DND-41 (cell line): ENCODE measurements at regions not wholly inside any gene's neighbourhood (a gene's known extent, or its start where the extent isn't known, plus 50 kb on each side); places are given as distances from the start of the nearest gene placed in this dataset.
"Not testable (repeated sequence)": the region's sequence is repeated elsewhere in the genome, so short reads cannot be mapped to it uniquely, and the experiment has no call there.

Experiments
- ATAC-seq: fragments of 200-7000 bp; cut with Tn5 transposase; 3 replicates; pipeline ENCODE4 v1.9.1; 2021; ENCODE audit warnings: low read depth; ENCODE audit not compliant: insufficient read depth
- DNase-seq: peaks from one replicate; pipeline ENCODE4 v3.0.0-alpha.2; 2020
- H2AFZ ChIP-seq: 2 replicates; pipeline ENCODE4 v1.6.0; 2012; ENCODE audit warnings: low read depth, low read length
- H3K27ac ChIP-seq: 2 replicates; pipeline ENCODE4 v1.5.1; 2012; ENCODE audit warnings: low read length, inconsistent platforms
- H3K27me3 ChIP-seq: fragments of 200-600 bp; sonication (generic); 2 replicates; pipeline ENCODE4 v1.6.0; 2012; ENCODE audit warnings: low read length, mild to moderate bottlenecking, inconsistent platforms; ENCODE audit not compliant: insufficient read depth, poor library complexity
- H3K36me3 ChIP-seq: 2 replicates; pipeline ENCODE4 v1.5.1; 2012; ENCODE audit warnings: low read length, inconsistent platforms; ENCODE audit not compliant: insufficient read depth
- H3K4me1 ChIP-seq: 2 replicates; pipeline ENCODE4 v1.5.1; 2012; ENCODE audit warnings: mild to moderate bottlenecking, low read length; ENCODE audit not compliant: insufficient read depth
- H3K4me2 ChIP-seq: 2 replicates; pipeline ENCODE4 v1.6.0; 2012; ENCODE audit warnings: mild to moderate bottlenecking, moderate library complexity, low read length, inconsistent platforms; ENCODE audit not compliant: insufficient read depth
- H3K4me3 ChIP-seq, 2 experiments: fragments of 200-600 bp in 1 of 2; shearing (Covaris generic) in 1 of 2; 2 replicates each; pipeline ENCODE4 v1.5.1; 2012 to 2016; ENCODE audit warnings: inconsistent platforms in 2 of 2, low read length in 2 of 2, mild to moderate bottlenecking in 2 of 2, low read depth in 1 of 2, moderate library complexity in 1 of 2
- H3K79me2 ChIP-seq: 2 replicates; pipeline ENCODE4 v1.6.0; 2012; ENCODE audit warnings: low read length, inconsistent platforms; ENCODE audit not compliant: insufficient read depth
- H3K9ac ChIP-seq: 2 replicates; pipeline ENCODE4 v1.6.0; 2012; ENCODE audit warnings: low read depth, mild to moderate bottlenecking, inconsistent platforms, low read length, moderate library complexity
- H3K9me3 ChIP-seq: 2 replicates; pipeline ENCODE4 v1.5.1; 2012; ENCODE audit warnings: low read length, moderate library complexity, mild to moderate bottlenecking, inconsistent platforms; ENCODE audit not compliant: insufficient read depth, severe bottlenecking
- H4K20me1 ChIP-seq: 2 replicates; pipeline ENCODE4 v1.6.0; 2012; ENCODE audit warnings: low read length; ENCODE audit not compliant: insufficient read depth
- EZH2 ChIP-seq: IDR thresholded peaks from 3 replicates; pipeline ENCODE4 v1.6.1; 2012; ENCODE audit warnings: borderline replicate concordance, low read depth, mild to moderate bottlenecking, moderate library complexity, low read length, inconsistent platforms; ENCODE audit not compliant: severe bottlenecking
- TF ChIP-seq, protein P1 (sequence below): IDR thresholded peaks from 2 replicates; pipeline ENCODE4 v1.5.1; 2012; ENCODE audit warnings: borderline replicate concordance, low read length, moderate library complexity, mild to moderate bottlenecking; ENCODE audit not compliant: poor library complexity, severe bottlenecking; ENCODE audit errors: extremely low read depth

DNA sequence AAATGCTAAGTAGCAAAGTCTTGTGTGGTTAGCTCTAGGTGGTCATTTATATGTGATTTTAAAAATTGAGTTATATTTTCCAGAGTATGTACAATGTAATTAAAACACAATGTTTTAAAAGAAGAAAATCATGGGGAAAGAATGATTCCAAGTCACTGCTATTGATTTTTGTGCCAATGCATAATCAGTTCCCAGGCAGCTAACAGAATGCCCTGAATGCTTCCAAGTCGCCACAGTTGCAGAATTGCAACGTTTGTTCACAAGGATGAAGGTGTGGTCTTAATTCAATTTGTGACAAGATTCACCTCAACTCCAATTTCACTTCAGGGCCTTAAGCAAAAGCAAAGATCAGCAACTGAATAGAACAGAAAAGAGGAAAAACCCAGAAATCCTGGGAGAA lies 200.4 kb downstream of the SPP2 start:
- H3K27me3 ChIP-seq = no peaks in the 10 kb centered on the region
- H3K9me3 ChIP-seq = no peaks in the 10 kb centered on the region
- no peak overlapping the region for H2AFZ ChIP-seq
- H3K9ac ChIP-seq = no peak overlapping the region
- no peak overlapping the region for H3K4me2 ChIP-seq
- ATAC-seq (no peak), DNase-seq (no peak)
- H4K20me1 ChIP-seq = no peaks in the 10 kb centered on the region
- H3K79me2 ChIP-seq = no peaks in the 10 kb centered on the region
- H3K4me1 ChIP-seq = peaks cover 23% of the 10 kb centered on the region
- no peak overlapping the region for H3K4me3 ChIP-seq
- no peak overlapping the region for H3K27ac ChIP-seq
- TF ChIP-seq, protein P1, sequence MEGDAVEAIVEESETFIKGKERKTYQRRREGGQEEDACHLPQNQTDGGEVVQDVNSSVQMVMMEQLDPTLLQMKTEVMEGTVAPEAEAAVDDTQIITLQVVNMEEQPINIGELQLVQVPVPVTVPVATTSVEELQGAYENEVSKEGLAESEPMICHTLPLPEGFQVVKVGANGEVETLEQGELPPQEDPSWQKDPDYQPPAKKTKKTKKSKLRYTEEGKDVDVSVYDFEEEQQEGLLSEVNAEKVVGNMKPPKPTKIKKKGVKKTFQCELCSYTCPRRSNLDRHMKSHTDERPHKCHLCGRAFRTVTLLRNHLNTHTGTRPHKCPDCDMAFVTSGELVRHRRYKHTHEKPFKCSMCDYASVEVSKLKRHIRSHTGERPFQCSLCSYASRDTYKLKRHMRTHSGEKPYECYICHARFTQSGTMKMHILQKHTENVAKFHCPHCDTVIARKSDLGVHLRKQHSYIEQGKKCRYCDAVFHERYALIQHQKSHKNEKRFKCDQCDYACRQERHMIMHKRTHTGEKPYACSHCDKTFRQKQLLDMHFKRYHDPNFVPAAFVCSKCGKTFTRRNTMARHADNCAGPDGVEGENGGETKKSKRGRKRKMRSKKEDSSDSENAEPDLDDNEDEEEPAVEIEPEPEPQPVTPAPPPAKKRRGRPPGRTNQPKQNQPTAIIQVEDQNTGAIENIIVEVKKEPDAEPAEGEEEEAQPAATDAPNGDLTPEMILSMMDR = no peak
- TF ChIP-seq EZH2 = no peak
- H3K36me3 ChIP-seq = no peaks in the 10 kb centered on the region

DNA sequence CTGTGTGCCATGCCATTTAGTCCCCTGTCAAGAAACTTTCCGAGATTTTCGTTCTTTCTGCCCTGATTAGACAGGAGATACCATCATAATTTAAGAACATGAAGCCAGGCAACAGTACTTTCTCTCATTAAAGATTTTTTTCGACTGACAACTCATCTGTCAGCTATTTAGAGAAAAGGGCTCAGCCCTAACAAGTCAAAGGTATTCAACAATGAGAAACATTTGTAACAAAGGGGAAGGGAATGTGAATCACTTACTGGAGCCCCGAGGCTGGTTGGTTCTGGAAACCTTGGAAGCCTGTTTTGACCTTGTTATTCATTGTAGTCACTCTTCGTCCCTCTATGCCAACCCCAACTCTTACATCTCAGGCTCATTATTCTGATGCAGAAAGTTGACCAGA lies 199.4 kb downstream of the SPP2 start:
- no peak overlapping the region for H3K4me2 ChIP-seq
- no peak overlapping the region for H3K27ac ChIP-seq
- H2AFZ ChIP-seq = no peak overlapping the region
- no peak overlapping the region for H3K9ac ChIP-seq
- TF ChIP-seq, protein P1 = no peak
- TF ChIP-seq EZH2 = no peak
- H3K36me3 ChIP-seq = no peaks in the 10 kb centered on the region
- no peak for ATAC-seq
- no peaks in the 10 kb centered on the region for H3K9me3 ChIP-seq
- no peaks in the 10 kb centered on the region for H3K79me2 ChIP-seq
- H3K27me3 ChIP-seq = no peaks in the 10 kb centered on the region
- no peaks in the 10 kb centered on the region for H4K20me1 ChIP-seq
- H3K4me3 ChIP-seq = no peak overlapping the region
- H3K4me1 ChIP-seq = peaks cover 30% of the 10 kb centered on the region
- DNase-seq = no peak

DNA sequence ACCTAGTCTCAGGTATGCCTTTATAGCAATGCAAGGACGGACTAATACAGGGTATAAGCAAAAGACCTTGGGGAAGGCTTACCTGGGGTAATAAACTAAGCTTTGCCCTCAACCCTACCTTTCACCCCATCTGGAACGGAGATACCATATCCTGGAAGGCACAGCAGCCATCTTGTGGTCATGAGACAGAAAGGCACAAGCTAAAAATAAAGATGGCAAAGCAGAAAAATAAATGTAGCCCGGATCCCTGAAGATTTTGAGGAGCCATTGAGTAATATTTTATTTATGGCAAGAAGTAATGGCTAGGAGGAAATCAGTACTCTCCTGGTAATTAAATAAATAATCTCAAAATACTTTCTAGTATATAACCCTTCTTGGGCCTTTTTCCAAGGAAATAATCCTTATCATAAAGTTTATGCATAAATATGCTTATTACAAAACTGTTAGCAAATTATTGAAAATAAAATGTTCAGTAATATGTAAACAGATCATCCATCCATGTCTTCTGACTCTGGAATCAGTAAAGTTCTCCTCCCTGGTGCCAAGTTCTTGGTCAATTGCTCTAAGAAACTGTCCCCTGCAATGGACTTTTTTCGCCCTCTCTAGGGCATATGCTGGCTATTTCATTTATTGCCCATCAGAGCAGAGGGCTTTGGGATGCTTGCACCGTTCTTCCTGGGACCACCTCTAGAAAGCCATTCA lies 198.7 kb downstream of the SPP2 start:
- no peak overlapping the region for H3K27ac ChIP-seq

DNA sequence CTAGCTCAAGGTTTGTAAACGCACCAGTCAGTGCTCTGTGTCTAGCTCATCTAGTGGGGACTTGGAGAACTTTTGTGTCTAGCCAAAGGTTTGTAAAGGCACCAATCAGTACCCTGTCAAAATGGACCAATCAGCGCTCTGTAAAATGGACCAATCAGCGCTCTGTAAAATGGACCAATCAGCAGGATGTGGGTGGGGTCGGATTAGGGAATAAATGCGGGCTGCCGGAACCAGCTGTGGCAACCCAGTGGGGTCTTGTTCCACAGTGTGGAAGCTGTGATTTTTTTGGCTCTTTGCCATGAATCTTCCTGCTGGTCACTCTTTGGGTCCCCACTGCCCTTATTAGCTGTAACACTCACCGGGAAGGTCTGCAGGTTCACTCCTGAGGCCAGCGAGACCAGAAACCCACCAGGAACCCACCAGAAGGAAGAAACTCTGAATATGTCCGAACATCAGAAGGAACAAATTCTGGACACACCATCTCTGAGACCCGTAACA lies 197.8 kb downstream of the SPP2 start:
- H3K27ac ChIP-seq, DNase-seq, H3K4me3 ChIP-seq, H3K9ac ChIP-seq, H3K4me2 ChIP-seq, H4K20me1 ChIP-seq, H3K9me3 ChIP-seq, ATAC-seq, H2AFZ ChIP-seq, H3K27me3 ChIP-seq, H3K36me3 ChIP-seq, H3K79me2 ChIP-seq: not testable (repeated sequence)
- H3K4me1 ChIP-seq = peaks cover 37% of the 10 kb centered on the region

More for the DNA sequence above, 198.7 kb downstream of the SPP2 start:
- no peak for DNase-seq
- Histone ChIP-seq H3K4me2 (no peak overlapping the region), H4K20me1 (no peaks in the 10 kb centered on the region), H3K79me2 (no peaks in the 10 kb centered on the region), H3K9ac (no peak overlapping the region), H3K4me3 (no peak overlapping the region), H3K36me3 (no peaks in the 10 kb centered on the region), H2AFZ (no peak overlapping the region), H3K27me3 (no peaks in the 10 kb centered on the region), H3K9me3 (no peaks in the 10 kb centered on the region), H3K4me1 (peaks cover 30% of the 10 kb centered on the region)
- ATAC-seq = no peak
- TF ChIP-seq, protein P1 = no peak
- TF ChIP-seq EZH2 = no peak
